Uterus (tissue), 3 donors: ENCODE measurements at regions not wholly inside any gene's neighbourhood (a gene's known extent, or its start where the extent isn't known, plus 50 kb on each side); places are given as distances from the start of the nearest gene placed in this dataset.

ENCODE experiments used
- DNase-seq, 2 donors: peaks; one replicate each; pipeline ENCODE4 v3.0.0-alpha.2; 2019 to 2020
- H3K27ac ChIP-seq, 2 donors: fragments of 200-600 bp; sonication (generic); 1 replicate in 1 of 2; 2 replicates in 1 of 2; pipeline ENCODE4 v1.5.1; 2016 to 2018
- H3K27me3 ChIP-seq, 2 donors: fragments of 200-600 bp; sonication (generic); one replicate each; pipeline ENCODE4 v1.5.1; 2018 to 2019; ENCODE audit warnings: control low read depth in 1 of 2
- H3K36me3 ChIP-seq, 2 donors: fragments of 200-600 bp; sonication (generic); one replicate each; pipeline ENCODE4 v1.5.1; 2019; ENCODE audit warnings: control low read depth in 1 of 2
- H3K4me1 ChIP-seq, 2 donors: fragments of 200-600 bp; sonication (generic); one replicate each; pipeline ENCODE4 v1.5.1; 2018 to 2019; ENCODE audit warnings: control low read depth in 1 of 2
- H3K4me3 ChIP-seq, 2 donors: fragments of 200-600 bp; sonication (generic); 1 replicate in 1 of 2; 2 replicates in 1 of 2; pipeline ENCODE4 v1.5.1; 2018 to 2019; ENCODE audit warnings: mild to moderate bottlenecking in 1 of 2
- H3K9me3 ChIP-seq, 2 donors: fragments of 200-600 bp; sonication (generic); one replicate each; pipeline ENCODE4 v1.5.1; 2019; ENCODE audit warnings: control low read depth in 1 of 2
- CTCF ChIP-seq, 4 experiments: fragments of 200-600 bp in 2 of 4; fragments of 450-650 bp in 2 of 4; sonication (generic) in 2 of 4; IDR thresholded peaks; one replicate each; pipeline ENCODE4 v1.5.1; 2016 to 2019; ENCODE audit warnings: antibody characterized with exemption in 4 of 4, mild to moderate bottlenecking in 2 of 4, moderate library complexity in 1 of 4
- POLR2A ChIP-seq, 2 donors: fragments of 450-650 bp; IDR thresholded peaks; one replicate each; pipeline ENCODE4 v1.6.1; 2016; ENCODE audit warnings: antibody characterized with exemption in 2 of 2, mild to moderate bottlenecking in 1 of 2, moderate library complexity in 1 of 2
- intact Hi-C: fragments of 100-400 bp; cut with DNase I; formaldehyde crosslinking; loops from one replicate; pipeline ENCODE4 v1.15.1; 2023; ENCODE audit warnings: low total_unique reads
- donor health status: DM: yes; HTN: yes; CAD: no.

- no peaks in the 10 kb centered on the region for H3K4me1 ChIP-seq
- intact Hi-C loops, result no loop called here
- no peaks in the 10 kb centered on the region for H3K36me3 ChIP-seq
- no peak overlapping the region for H3K4me3 ChIP-seq
- H3K9me3 ChIP-seq, result no peaks in the 10 kb centered on the region
- TF ChIP-seq CTCF (IDR thresholded peaks at IDR 0.05) (no peak), POLR2A (IDR thresholded peaks at IDR 0.05) (no peak)
- DNase-seq, result no peak
- H3K27me3 ChIP-seq, result no peaks in the 10 kb centered on the region
- H3K27ac ChIP-seq, result no peak overlapping the region
Observed at GRCh38 chr1:187408212-187409004, 579.7 kb downstream of the PLA2G4A start.

GRCh38 chr1:187409341-187409740 lies 580.6 kb downstream of the PLA2G4A start:
- Histone ChIP-seq H3K36me3 (no peaks in the 10 kb centered on the region), H3K9me3 (no peaks in the 10 kb centered on the region), H3K4me3 (no peak overlapping the region), H3K4me1 (no peaks in the 10 kb centered on the region), H3K27me3 (no peaks in the 10 kb centered on the region), H3K27ac (no peak overlapping the region)
- DNase-seq, result no peak
- intact Hi-C loops, result no loop called here
- TF ChIP-seq CTCF (IDR thresholded peaks at IDR 0.05) (no peak), POLR2A (IDR thresholded peaks at IDR 0.05) (no peak)

GRCh38 chr1:187411118-187411517 lies 582.4 kb downstream of the PLA2G4A start:
- Histone ChIP-seq H3K4me1 (no peaks in the 10 kb centered on the region), H3K27ac (no peak overlapping the region), H3K4me3 (no peak overlapping the region), H3K36me3 (no peaks in the 10 kb centered on the region), H3K27me3 (no peaks in the 10 kb centered on the region), H3K9me3 (no peaks in the 10 kb centered on the region)
- intact Hi-C loops, result no loop called here
- no peak for DNase-seq
- TF ChIP-seq CTCF (IDR thresholded peaks at IDR 0.05) (no peak), POLR2A (IDR thresholded peaks at IDR 0.05) (no peak)

GRCh38 chr1:187413405-187414169 lies 584.8 kb downstream of the PLA2G4A start:
- DNase-seq, result no peak
- Histone ChIP-seq H3K4me3 (no peak overlapping the region), H3K27me3 (no peaks in the 10 kb centered on the region), H3K27ac (no peak overlapping the region), H3K36me3 (no peaks in the 10 kb centered on the region), H3K9me3 (no peaks in the 10 kb centered on the region), H3K4me1 (no peaks in the 10 kb centered on the region)
- no peak for TF ChIP-seq CTCF (IDR thresholded peaks at IDR 0.05)
- TF ChIP-seq POLR2A (IDR thresholded peaks at IDR 0.05), result no peak
- intact Hi-C loops, result no loop called here

- H3K4me1 ChIP-seq, result no peaks in the 10 kb centered on the region
- no peaks in the 10 kb centered on the region for H3K27me3 ChIP-seq
- H3K9me3 ChIP-seq, result no peaks in the 10 kb centered on the region
- intact Hi-C loops, result no loop called here
- no peak overlapping the region for H3K27ac ChIP-seq
- DNase-seq, result no peak
- no peak for TF ChIP-seq CTCF (IDR thresholded peaks at IDR 0.05)
- H3K4me3 ChIP-seq, result no peak overlapping the region
- H3K36me3 ChIP-seq, result no peaks in the 10 kb centered on the region
Observed at GRCh38 chr1:187415065-187415464, 586.3 kb downstream of the PLA2G4A start.
